GM12873 (cell line): ENCODE measurements at regions not wholly inside any gene's neighbourhood (a gene's known extent, or its start where the extent isn't known, plus 50 kb on each side); places are given as distances from the start of the nearest gene placed in this dataset.

Experiments used
- TF ChIP-seq, protein P1 (sequence below): IDR thresholded peaks from 2 replicates; pipeline ENCODE4 v1.5.1; 2012; ENCODE audit warnings: low read depth, mild to moderate bottlenecking, moderate library complexity, low read length, control low read depth; ENCODE audit not compliant: insufficient read depth; ENCODE audit errors: missing control alignments

DNA sequence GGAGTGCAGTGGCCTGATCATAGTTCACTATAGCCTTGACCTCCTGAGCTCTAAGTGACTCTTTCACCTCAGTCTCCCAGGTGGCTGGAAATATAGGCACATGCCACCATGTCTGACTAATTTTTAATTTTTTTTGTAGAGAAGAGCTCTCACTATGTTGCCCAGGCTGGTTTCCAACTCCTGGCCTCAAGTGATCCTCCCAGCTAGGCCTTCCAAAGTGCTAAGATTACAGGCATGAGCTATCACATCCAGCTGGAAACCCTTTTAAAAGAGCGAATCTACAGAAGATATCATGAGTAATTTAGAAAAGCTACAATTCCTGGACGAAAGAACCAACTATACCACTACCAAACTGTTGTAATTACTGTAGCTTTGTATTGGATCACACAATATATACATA is 394.4 kb upstream of the AUTS2 start:
- TF ChIP-seq, protein P1, sequence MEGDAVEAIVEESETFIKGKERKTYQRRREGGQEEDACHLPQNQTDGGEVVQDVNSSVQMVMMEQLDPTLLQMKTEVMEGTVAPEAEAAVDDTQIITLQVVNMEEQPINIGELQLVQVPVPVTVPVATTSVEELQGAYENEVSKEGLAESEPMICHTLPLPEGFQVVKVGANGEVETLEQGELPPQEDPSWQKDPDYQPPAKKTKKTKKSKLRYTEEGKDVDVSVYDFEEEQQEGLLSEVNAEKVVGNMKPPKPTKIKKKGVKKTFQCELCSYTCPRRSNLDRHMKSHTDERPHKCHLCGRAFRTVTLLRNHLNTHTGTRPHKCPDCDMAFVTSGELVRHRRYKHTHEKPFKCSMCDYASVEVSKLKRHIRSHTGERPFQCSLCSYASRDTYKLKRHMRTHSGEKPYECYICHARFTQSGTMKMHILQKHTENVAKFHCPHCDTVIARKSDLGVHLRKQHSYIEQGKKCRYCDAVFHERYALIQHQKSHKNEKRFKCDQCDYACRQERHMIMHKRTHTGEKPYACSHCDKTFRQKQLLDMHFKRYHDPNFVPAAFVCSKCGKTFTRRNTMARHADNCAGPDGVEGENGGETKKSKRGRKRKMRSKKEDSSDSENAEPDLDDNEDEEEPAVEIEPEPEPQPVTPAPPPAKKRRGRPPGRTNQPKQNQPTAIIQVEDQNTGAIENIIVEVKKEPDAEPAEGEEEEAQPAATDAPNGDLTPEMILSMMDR: no peak

DNA sequence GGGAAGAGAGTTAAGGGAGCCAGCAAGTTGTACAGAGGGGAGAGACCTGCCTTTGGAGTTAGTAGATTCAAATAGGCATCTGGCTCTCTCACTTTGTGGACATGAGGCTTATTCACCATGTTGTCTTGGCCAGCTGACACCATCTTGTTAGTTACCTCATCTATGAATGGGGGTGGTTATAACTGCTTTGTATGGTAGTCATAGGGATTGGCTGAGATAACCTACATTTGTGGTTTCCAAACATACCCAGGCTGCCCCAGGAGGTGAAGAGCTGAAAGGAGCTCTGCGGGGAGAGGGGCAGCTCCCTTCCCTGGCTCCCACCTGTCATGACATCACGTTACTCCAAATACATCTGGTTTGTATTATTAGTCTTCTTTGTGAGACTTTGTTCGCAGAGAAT is 393.3 kb upstream of the AUTS2 start:
- TF ChIP-seq, protein P1: no peak

DNA sequence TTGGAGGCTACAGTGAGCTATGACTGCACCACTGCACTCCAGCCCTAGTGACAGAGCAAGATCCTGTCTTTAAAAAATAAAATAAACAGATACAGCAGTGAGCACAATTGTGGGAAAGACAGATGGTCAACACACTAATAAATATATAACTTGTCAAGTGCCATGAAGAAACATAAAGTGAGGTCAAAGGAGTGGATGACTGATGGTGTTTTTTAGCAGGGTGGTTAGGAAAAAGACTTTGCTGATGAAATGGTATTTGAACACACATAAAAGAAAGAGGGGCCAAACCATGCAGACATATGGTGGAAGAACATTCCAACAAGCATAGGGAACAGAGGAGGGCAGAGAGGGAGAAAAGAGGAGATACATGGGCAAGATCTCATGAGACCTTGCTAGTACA is 392.7 kb upstream of the AUTS2 start:
- TF ChIP-seq, protein P1: no peak

DNA sequence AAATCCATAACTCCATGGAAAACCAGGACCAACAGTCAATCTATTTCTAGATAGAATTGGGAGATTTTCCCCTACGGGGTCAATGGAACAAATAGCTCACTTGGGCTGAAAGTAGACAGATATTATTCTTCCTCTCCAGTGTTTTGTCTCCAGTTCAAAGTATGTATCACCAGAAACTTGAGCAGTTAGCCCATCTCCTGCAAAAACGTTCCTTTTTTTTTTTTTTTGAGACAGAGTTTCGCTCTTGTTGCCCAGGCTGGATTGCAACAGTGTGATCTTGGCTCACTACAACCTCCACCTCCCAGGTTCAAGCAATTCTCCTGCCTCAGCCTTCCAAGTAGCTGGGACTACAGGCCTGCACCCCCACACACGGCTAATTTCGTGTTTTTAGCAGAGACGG is 390.0 kb upstream of the AUTS2 start:
- TF ChIP-seq, protein P1: no peak

DNA sequence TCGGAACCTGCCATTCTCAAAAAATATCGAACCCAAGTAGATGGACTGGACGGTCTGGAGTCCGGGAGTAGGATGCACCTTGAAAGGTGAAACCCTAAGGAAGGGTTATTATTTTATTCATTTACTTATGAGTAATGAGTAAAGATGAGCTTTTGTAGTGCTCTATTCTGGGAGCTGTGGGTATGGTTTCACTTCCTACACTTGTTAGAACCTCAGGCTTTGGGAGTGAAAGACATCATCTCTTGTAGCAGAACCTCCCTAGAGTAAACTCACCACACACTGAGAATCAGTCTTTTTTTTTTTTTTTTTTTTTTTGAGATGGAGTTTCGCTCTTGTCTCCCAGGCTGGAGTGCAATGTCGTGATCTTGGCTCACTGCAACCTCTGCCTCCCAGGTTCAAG is 389.4 kb upstream of the AUTS2 start:
- TF ChIP-seq, protein P1: no peak

DNA sequence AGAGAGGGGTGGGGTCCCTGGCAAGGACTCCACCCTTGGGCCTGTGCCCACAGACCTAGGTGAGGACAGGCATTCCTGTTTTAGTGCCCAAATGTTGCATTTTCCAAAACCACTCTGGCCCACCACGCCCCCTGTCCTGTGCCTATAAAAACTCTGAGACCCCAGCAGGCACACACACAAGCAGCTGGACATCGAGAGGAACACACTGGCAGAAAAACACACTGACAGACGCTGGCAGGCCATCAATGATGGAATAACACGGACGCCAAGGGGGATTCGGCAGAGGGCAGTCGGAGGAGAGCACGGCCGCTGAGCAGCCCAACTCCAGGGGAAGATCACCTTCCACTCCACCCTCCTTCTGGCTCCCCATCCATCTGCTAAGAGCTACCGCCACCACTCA is 386.9 kb upstream of the AUTS2 start:
- TF ChIP-seq, protein P1: no peak

DNA sequence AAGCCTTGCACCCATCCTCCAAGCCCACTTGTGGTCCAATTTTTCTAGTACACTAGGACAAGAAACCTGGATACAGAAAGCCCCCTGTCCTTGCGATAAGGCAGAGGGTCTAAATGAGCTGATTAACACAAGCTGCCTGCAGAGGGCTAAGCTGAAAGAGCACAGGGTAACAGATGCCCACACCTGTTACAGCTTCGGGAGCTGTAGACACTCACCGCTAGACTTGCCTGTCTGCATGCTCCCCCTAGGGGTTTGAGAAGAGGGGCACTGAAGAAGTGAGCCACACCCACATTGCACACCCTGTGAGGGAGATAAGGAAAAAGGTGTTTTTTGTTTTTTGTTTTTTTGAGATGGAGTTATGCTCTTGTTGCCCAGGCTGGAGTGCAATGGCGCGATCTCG is 386.5 kb upstream of the AUTS2 start:
- TF ChIP-seq, protein P1: peak; percentile 9
